Hepatocyte (in vitro differentiated cells): ENCODE measurements at regions not wholly inside any gene's neighbourhood (a gene's known extent, or its start where the extent isn't known, plus 50 kb on each side); places are given as distances from the start of the nearest gene placed in this dataset.
A peak's percentile ranks its signal among the peaks of the same experiment; 100 is the strongest.

Experiments used
- DNase-seq: peaks from one replicate; pipeline ENCODE4 v3.0.0-alpha.2; 2016; ENCODE audit warnings: low spot score
- H2AFZ ChIP-seq: fragments of 200-600 bp; sonication (generic); 2 replicates; pipeline ENCODE4 v1.6.0; 2016; ENCODE audit warnings: antibody characterized with exemption, mild to moderate bottlenecking
- H3K27ac ChIP-seq: fragments of 200-600 bp; sonication (generic); 2 replicates; pipeline ENCODE4 v1.5.1; 2016; ENCODE audit warnings: mild to moderate bottlenecking
- H3K27me3 ChIP-seq: fragments of 200-600 bp; sonication (generic); 2 replicates; pipeline ENCODE4 v1.6.1; 2016
- H3K36me3 ChIP-seq: fragments of 200-600 bp; sonication (generic); replicated peaks from 2 replicates; pipeline ENCODE4 v1.5.1; 2016; ENCODE audit warnings: low read depth; ENCODE audit not compliant: insufficient read depth
- H3K4me1 ChIP-seq: fragments of 200-600 bp; sonication (generic); 2 replicates; pipeline ENCODE4 v1.5.1; 2016; ENCODE audit warnings: mild to moderate bottlenecking, moderate library complexity; ENCODE audit not compliant: insufficient read depth
- H3K4me2 ChIP-seq: fragments of 200-600 bp; sonication (generic); 2 replicates; pipeline ENCODE4 v1.6.0; 2016
- H3K4me3 ChIP-seq: fragments of 200-600 bp; sonication (generic); 2 replicates; pipeline ENCODE4 v1.5.1; 2016; ENCODE audit warnings: mild to moderate bottlenecking
- H3K79me2 ChIP-seq: fragments of 200-600 bp; sonication (generic); 2 replicates; pipeline ENCODE4 v1.6.0; 2017; ENCODE audit warnings: mild to moderate bottlenecking
- H3K9me2 ChIP-seq: fragments of 200-600 bp; sonication (generic); replicated peaks from 2 replicates; pipeline ENCODE4 v1.6.0; 2017; ENCODE audit warnings: mild to moderate bottlenecking; ENCODE audit not compliant: insufficient read depth
- H3K9me3 ChIP-seq: fragments of 200-600 bp; sonication (generic); 2 replicates; pipeline ENCODE4 v1.5.1; 2016; ENCODE audit warnings: low read depth, mild to moderate bottlenecking
- H4K20me1 ChIP-seq: fragments of 200-600 bp; sonication (generic); 2 replicates; pipeline ENCODE4 v1.6.0; 2016; ENCODE audit warnings: mild to moderate bottlenecking; ENCODE audit not compliant: insufficient read depth, poor library complexity, severe bottlenecking
- EZH2 ChIP-seq: fragments of 200-600 bp; sonication (generic); IDR thresholded peaks from 2 replicates; pipeline ENCODE4 v1.6.1; 2016; ENCODE audit warnings: antibody characterized with exemption, mild to moderate bottlenecking, borderline replicate concordance
- EZH2phosphoT487 ChIP-seq: fragments of 200-600 bp; sonication (generic); IDR thresholded peaks from one replicate; pipeline ENCODE4 v1.6.1; 2018; ENCODE audit warnings: antibody characterized with exemption, mild to moderate bottlenecking, low read depth, moderate library complexity; ENCODE audit not compliant: unreplicated experiment, severe bottlenecking
- WGBS: methylation state at CpG from one replicate; pipeline ENCODE4 v1.1.6; 2016; ENCODE audit warnings: low lambda C conversion rate; ENCODE audit errors: missing lambda C conversion rate; 5-methylcytosine and 5-hydroxymethylcytosine counted together
- TF ChIP-seq, protein P1 (sequence below): fragments of 200-600 bp; sonication (generic); IDR thresholded peaks from 2 replicates; pipeline ENCODE4 v1.5.1; 2016; ENCODE audit warnings: antibody characterized with exemption, mild to moderate bottlenecking; ENCODE audit not compliant: poor library complexity

DNA sequence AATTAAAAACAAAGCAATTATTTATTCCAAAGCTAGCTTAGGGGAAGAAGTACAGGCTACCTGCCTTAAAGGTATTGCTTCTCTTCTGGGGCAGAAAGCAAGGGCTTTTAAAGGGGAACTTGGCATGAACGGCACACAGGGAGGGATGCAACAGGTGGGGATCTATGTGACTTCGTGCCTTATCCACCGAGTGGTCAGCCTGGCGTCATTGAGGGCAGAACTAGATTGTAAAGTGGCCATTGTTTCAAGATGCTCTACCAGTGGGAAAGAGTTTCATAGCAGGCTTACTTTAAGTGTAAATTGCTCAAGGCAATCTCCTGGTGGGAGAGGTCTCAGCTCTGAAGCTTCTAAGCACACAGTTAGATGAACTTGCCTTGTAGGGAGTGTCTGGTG, 360.4 kb downstream of the ATP23 start:
- H3K4me1 ChIP-seq: no peaks in the 10 kb centered on the region
- TF ChIP-seq EZH2: no peak
- TF ChIP-seq EZH2phosphoT487: no peak
- TF ChIP-seq, protein P1, sequence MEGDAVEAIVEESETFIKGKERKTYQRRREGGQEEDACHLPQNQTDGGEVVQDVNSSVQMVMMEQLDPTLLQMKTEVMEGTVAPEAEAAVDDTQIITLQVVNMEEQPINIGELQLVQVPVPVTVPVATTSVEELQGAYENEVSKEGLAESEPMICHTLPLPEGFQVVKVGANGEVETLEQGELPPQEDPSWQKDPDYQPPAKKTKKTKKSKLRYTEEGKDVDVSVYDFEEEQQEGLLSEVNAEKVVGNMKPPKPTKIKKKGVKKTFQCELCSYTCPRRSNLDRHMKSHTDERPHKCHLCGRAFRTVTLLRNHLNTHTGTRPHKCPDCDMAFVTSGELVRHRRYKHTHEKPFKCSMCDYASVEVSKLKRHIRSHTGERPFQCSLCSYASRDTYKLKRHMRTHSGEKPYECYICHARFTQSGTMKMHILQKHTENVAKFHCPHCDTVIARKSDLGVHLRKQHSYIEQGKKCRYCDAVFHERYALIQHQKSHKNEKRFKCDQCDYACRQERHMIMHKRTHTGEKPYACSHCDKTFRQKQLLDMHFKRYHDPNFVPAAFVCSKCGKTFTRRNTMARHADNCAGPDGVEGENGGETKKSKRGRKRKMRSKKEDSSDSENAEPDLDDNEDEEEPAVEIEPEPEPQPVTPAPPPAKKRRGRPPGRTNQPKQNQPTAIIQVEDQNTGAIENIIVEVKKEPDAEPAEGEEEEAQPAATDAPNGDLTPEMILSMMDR: no peak
- 78% methylated on average over 4 of the region's 4 CpGs for WGBS

DNA sequence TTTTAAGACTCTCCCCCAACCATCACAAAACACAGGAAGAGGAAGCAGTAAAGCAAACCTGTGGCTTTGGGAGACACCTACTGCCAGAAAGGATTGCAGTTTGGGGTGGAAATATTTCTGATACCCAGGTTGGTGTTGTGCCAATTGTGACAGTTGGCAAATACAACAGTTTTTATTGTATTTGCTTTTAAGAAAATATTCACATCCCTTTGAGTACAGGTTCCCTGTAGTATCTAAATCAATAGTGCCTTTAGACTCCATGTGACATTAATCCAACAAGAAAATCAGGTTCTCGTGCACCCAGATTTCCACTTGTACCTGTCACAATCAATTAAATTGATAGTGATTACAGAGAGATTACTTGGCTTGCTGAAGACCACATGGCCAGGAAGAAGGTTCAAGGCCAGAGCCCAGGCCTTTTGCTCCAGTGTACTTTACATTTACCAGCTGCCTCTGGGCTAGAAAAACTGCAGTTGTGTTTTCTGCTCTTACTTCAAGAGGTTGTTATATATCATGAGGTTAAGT, 361.2 kb downstream of the ATP23 start:
- H2AFZ ChIP-seq: no peak overlapping the region
- peak overlapping the region; percentile 31 for H3K27ac ChIP-seq
- no peaks in the 10 kb centered on the region for H4K20me1 ChIP-seq
- H3K27me3 ChIP-seq: no peaks in the 10 kb centered on the region
- WGBS: 65% methylated on average over 1 of the region's 1 CpG
- no peaks in the 10 kb centered on the region for H3K36me3 ChIP-seq
- no peaks in the 10 kb centered on the region for H3K9me3 ChIP-seq
- no peak for DNase-seq
- no peaks in the 10 kb centered on the region for H3K9me2 ChIP-seq
- H3K79me2 ChIP-seq: no peaks in the 10 kb centered on the region
- TF ChIP-seq, protein P1: no peak
- TF ChIP-seq EZH2: no peak
- no peak overlapping the region for H3K4me3 ChIP-seq
- no peak overlapping the region for H3K4me2 ChIP-seq
- H3K4me1 ChIP-seq: no peaks in the 10 kb centered on the region

More for the DNA sequence above, 360.4 kb downstream of the ATP23 start:
- H3K36me3 ChIP-seq: no peaks in the 10 kb centered on the region
- H3K9me3 ChIP-seq: no peaks in the 10 kb centered on the region
- no peak overlapping the region for H3K4me2 ChIP-seq
- DNase-seq: no peak
- H4K20me1 ChIP-seq: no peaks in the 10 kb centered on the region
- H3K27me3 ChIP-seq: no peaks in the 10 kb centered on the region
- H3K79me2 ChIP-seq: no peaks in the 10 kb centered on the region
- H3K4me3 ChIP-seq: no peak overlapping the region
- no peak overlapping the region for H3K27ac ChIP-seq
- no peak overlapping the region for H2AFZ ChIP-seq
- no peaks in the 10 kb centered on the region for H3K9me2 ChIP-seq

DNA sequence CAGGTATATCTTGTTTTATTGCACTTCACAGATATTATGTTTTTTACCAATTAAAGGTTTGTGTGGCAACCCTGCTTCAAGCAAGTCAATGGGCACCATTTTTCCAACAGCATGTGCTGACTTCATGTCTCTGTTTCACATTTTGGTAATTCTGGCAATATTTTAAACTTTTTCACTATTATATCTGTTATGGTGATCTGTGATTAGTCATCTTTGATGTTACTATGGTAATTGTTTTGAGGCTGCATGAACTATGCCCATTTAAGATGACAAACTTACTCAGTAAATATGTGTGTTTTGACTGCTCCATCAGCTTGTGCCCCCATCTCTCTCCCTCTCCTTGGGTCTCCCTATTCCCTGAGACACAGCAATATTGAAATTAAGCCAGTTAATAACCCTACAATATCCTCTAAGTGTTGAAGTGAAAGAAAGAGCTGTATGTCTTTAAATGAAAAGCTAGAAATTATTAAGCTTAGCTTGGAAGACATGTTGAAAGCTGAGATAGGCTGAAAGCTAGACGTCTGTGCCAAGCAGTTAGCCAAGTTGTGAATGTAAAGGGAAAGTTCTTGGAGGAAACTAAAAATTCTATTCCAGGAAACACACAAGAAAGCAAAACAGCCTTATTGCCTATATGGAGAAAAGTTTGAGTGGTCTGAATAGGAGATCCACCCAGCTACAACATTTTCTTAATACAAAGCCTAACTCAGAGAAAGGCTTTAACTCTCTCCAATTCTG, 365.1 kb downstream of the ATP23 start:
- H4K20me1 ChIP-seq: no peaks in the 10 kb centered on the region
- no peaks in the 10 kb centered on the region for H3K36me3 ChIP-seq
- no peaks in the 10 kb centered on the region for H3K27me3 ChIP-seq
- TF ChIP-seq, protein P1: no peak
- TF ChIP-seq EZH2 (no peak), EZH2phosphoT487 (no peak)
- H2AFZ ChIP-seq: no peak overlapping the region
- H3K79me2 ChIP-seq: no peaks in the 10 kb centered on the region
- H3K9me3 ChIP-seq: no peaks in the 10 kb centered on the region
- no peak for DNase-seq
- no peak overlapping the region for H3K4me3 ChIP-seq
- H3K27ac ChIP-seq: no peak overlapping the region
- H3K9me2 ChIP-seq: no peaks in the 10 kb centered on the region
- 32% methylated on average over 1 of the region's 1 CpG for WGBS
- peaks cover 5% of the 10 kb centered on the region for H3K4me1 ChIP-seq
- H3K4me2 ChIP-seq: no peak overlapping the region
